ENCODE measurements at regions not wholly inside any gene's neighbourhood (a gene's known extent, or its start where the extent isn't known, plus 50 kb on each side); places are given as distances from the start of the nearest gene placed in this dataset.
A peak's percentile ranks its signal among the peaks of the same experiment; 100 is the strongest.

- H3K4me1 ChIP-seq, result no peaks in the 10 kb centered on the region
- H3K9me3 ChIP-seq, result no peaks in the 10 kb centered on the region
- DNase-seq, result no peak
- no peak overlapping the region for H3K4me3 ChIP-seq
- in situ Hi-C loops (cut with MboI; ENCODE audit: low pct_ligation_motif_present in 1 of 4, low pct_unique_long_range_greater_than_20kb in 1 of 4, low sequenced_read_pairs in 3 of 4) (no loop called here), intact Hi-C loops (cut with DNase I; ENCODE audit: low total_unique reads) (no loop called here)
- H3K36me3 ChIP-seq, result no peaks in the 10 kb centered on the region
- no peaks in the 10 kb centered on the region for H3K27me3 ChIP-seq
- no peak overlapping the region for H3K27ac ChIP-seq
- TF ChIP-seq, protein P1, sequence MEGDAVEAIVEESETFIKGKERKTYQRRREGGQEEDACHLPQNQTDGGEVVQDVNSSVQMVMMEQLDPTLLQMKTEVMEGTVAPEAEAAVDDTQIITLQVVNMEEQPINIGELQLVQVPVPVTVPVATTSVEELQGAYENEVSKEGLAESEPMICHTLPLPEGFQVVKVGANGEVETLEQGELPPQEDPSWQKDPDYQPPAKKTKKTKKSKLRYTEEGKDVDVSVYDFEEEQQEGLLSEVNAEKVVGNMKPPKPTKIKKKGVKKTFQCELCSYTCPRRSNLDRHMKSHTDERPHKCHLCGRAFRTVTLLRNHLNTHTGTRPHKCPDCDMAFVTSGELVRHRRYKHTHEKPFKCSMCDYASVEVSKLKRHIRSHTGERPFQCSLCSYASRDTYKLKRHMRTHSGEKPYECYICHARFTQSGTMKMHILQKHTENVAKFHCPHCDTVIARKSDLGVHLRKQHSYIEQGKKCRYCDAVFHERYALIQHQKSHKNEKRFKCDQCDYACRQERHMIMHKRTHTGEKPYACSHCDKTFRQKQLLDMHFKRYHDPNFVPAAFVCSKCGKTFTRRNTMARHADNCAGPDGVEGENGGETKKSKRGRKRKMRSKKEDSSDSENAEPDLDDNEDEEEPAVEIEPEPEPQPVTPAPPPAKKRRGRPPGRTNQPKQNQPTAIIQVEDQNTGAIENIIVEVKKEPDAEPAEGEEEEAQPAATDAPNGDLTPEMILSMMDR (IDR thresholded peaks at IDR 0.05), result no peak
- TF ChIP-seq POLR2A (IDR thresholded peaks at IDR 0.05), result no peak
- no peak for TF ChIP-seq POLR2AphosphoS5 (IDR thresholded peaks at IDR 0.05)
- no peak for TF ChIP-seq EP300 (IDR thresholded peaks at IDR 0.05; ENCODE audit: low read depth)
Measured at GRCh38 chr4:11735651-11736050, 307.0 kb upstream of the HS3ST1 start.

GRCh38 chr4:11732155-11732554 lies 303.5 kb upstream of the HS3ST1 start:
- peak; percentile 37 for DNase-seq
- H3K4me1 ChIP-seq, result peaks cover 0 to 5% (median 2%) of the 10 kb centered on the region in 4 donors
- in situ Hi-C loops (cut with MboI; ENCODE audit: low pct_ligation_motif_present in 1 of 4, low pct_unique_long_range_greater_than_20kb in 1 of 4, low sequenced_read_pairs in 3 of 4) (no loop called here), intact Hi-C loops (cut with DNase I; ENCODE audit: low total_unique reads) (no loop called here)
- no peak overlapping the region for H3K27ac ChIP-seq
- H3K9me3 ChIP-seq, result no peaks in the 10 kb centered on the region
- no peak overlapping the region for H3K4me3 ChIP-seq
- TF ChIP-seq POLR2A (IDR thresholded peaks at IDR 0.05), result no peak
- no peak for TF ChIP-seq POLR2AphosphoS5 (IDR thresholded peaks at IDR 0.05)
- TF ChIP-seq, protein P1 (IDR thresholded peaks at IDR 0.05), result no peak
- no peak for TF ChIP-seq EP300 (IDR thresholded peaks at IDR 0.05; ENCODE audit: low read depth)
- H3K27me3 ChIP-seq, result no peaks in the 10 kb centered on the region
- no peaks in the 10 kb centered on the region for H3K36me3 ChIP-seq
- WGBS, 2 donors (ENCODE audit: low coverage in 1 of 2), result 49 to 63% methylated on average over 3 to 4 of the region's 4 CpGs

- peaks cover 0 to 5% (median 2%) of the 10 kb centered on the region in 4 donors for H3K4me1 ChIP-seq
- H3K9me3 ChIP-seq, result no peaks in the 10 kb centered on the region
- TF ChIP-seq POLR2AphosphoS5 (IDR thresholded peaks at IDR 0.05) (no peak), POLR2A (IDR thresholded peaks at IDR 0.05) (no peak), EP300 (IDR thresholded peaks at IDR 0.05; ENCODE audit: low read depth) (no peak)
- TF ChIP-seq, protein P1 (IDR thresholded peaks at IDR 0.05), result no peak
- 79 to 86% methylated on average over 1 of the region's 1 CpG for WGBS, 2 donors (ENCODE audit: low coverage in 1 of 2)
- no peaks in the 10 kb centered on the region for H3K27me3 ChIP-seq
- DNase-seq, result no peak
- peak overlapping the region in 2 of 4 donors; percentile 21 to 45 for H3K27ac ChIP-seq
- H3K36me3 ChIP-seq, result no peaks in the 10 kb centered on the region
- no peak overlapping the region for H3K4me3 ChIP-seq
- intact Hi-C loops (cut with DNase I; ENCODE audit: low total_unique reads) (no loop called here), in situ Hi-C loops (cut with MboI; ENCODE audit: low pct_ligation_motif_present in 1 of 4, low pct_unique_long_range_greater_than_20kb in 1 of 4, low sequenced_read_pairs in 3 of 4) (no loop called here)
Measured at GRCh38 chr4:11730545-11730944, 301.9 kb upstream of the HS3ST1 start.

- in situ Hi-C loops (cut with MboI; ENCODE audit: low pct_ligation_motif_present in 1 of 4, low pct_unique_long_range_greater_than_20kb in 1 of 4, low sequenced_read_pairs in 3 of 4) (no loop called here), intact Hi-C loops (cut with DNase I; ENCODE audit: low total_unique reads) (no loop called here)
- WGBS, 2 donors (ENCODE audit: low coverage in 1 of 2), result 0 to 31% methylated on average over 1 of the region's 1 CpG
- Histone ChIP-seq H3K4me3 (no peak overlapping the region), H3K27ac (peak overlapping the region; percentile 10 to 45 (median 23)), H3K4me1 (peaks cover 0 to 5% (median 2%) of the 10 kb centered on the region in 4 donors), H3K9me3 (no peaks in the 10 kb centered on the region), H3K36me3 (no peaks in the 10 kb centered on the region), H3K27me3 (no peaks in the 10 kb centered on the region)
- no peak for TF ChIP-seq POLR2A (IDR thresholded peaks at IDR 0.05)
- TF ChIP-seq, protein P1 (IDR thresholded peaks at IDR 0.05), result no peak
- TF ChIP-seq EP300 (IDR thresholded peaks at IDR 0.05; ENCODE audit: low read depth), result no peak
- no peak for DNase-seq
Measured at GRCh38 chr4:11729548-11729947, 300.9 kb upstream of the HS3ST1 start.

Measured in transverse colon (tissue), 4 donors.